Lower lobe of right lung (tissue), 2 donors: ENCODE measurements at regions not wholly inside any gene's neighbourhood (a gene's known extent, or its start where the extent isn't known, plus 50 kb on each side); places are given as distances from the start of the nearest gene placed in this dataset.

ENCODE experiments used
- ATAC-seq, 2 donors: fragments of 200-7000 bp; cut with Tn5 transposase; one replicate each; pipeline ENCODE4 v1.9.1; 2020 to 2022; ENCODE audit warnings: mild to moderate bottlenecking in 2 of 2, moderate library complexity in 2 of 2
- DNase-seq: peaks from one replicate; pipeline ENCODE4 v3.0.0-alpha.2; 2020
- H3K27ac ChIP-seq: fragments of 200-600 bp; one replicate; pipeline ENCODE4 v1.8.0; 2022
- H3K27me3 ChIP-seq: fragments of 200-600 bp; one replicate; pipeline ENCODE4 v1.8.0; 2022; ENCODE audit warnings: low read depth
- H3K36me3 ChIP-seq: fragments of 200-600 bp; one replicate; pipeline ENCODE4 v1.8.0; 2022; ENCODE audit warnings: mild to moderate bottlenecking
- H3K4me1 ChIP-seq: fragments of 200-600 bp; one replicate; pipeline ENCODE4 v1.8.0; 2022
- H3K4me3 ChIP-seq: fragments of 200-600 bp; one replicate; pipeline ENCODE4 v1.8.0; 2022; ENCODE audit warnings: mild to moderate bottlenecking
- H3K9me3 ChIP-seq: fragments of 200-600 bp; one replicate; pipeline ENCODE4 v1.8.0; 2022
- intact Hi-C: fragments of 100-400 bp; cut with DNase I; formaldehyde crosslinking; loops from one replicate; pipeline ENCODE4 v1.11.0; 2022
- TF ChIP-seq, protein P1 (sequence below): fragments of 200-600 bp; IDR thresholded peaks from one replicate; pipeline ENCODE4 v1.8.0; 2022; ENCODE audit warnings: antibody characterized with exemption, mild to moderate bottlenecking
- donor health status: DM: no; HTN: yes; CAD: no; lungs with severe emphysema.

DNA sequence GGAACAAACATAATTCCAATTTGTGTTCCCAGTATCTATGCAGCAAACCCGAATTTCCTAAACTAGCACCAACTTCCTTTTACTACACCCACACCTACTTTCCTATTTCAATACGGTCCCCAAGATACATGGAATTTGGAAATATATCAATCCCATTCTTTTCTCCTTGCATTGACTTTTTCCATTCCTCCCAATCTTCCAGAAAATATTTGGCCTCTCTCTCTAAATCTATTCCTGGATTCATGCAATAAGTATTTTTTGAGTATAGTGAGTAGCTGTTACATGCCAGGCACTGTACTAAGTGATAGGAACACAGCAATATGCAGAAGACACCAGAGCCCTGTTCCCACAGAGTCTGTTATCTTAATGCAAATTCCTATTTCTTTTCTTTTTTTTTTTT, 216.2 kb upstream of the PIK3R1 start:
- Histone ChIP-seq H3K9me3 (no peaks in the 10 kb centered on the region), H3K4me3 (no peak overlapping the region), H3K36me3 (no peaks in the 10 kb centered on the region), H3K27ac (peak overlapping the region; percentile 74), H3K4me1 (peaks cover 6% of the 10 kb centered on the region), H3K27me3 (no peaks in the 10 kb centered on the region)
- TF ChIP-seq, protein P1, sequence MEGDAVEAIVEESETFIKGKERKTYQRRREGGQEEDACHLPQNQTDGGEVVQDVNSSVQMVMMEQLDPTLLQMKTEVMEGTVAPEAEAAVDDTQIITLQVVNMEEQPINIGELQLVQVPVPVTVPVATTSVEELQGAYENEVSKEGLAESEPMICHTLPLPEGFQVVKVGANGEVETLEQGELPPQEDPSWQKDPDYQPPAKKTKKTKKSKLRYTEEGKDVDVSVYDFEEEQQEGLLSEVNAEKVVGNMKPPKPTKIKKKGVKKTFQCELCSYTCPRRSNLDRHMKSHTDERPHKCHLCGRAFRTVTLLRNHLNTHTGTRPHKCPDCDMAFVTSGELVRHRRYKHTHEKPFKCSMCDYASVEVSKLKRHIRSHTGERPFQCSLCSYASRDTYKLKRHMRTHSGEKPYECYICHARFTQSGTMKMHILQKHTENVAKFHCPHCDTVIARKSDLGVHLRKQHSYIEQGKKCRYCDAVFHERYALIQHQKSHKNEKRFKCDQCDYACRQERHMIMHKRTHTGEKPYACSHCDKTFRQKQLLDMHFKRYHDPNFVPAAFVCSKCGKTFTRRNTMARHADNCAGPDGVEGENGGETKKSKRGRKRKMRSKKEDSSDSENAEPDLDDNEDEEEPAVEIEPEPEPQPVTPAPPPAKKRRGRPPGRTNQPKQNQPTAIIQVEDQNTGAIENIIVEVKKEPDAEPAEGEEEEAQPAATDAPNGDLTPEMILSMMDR, result no peak
- no peak for ATAC-seq
- intact Hi-C loops, result no loop called here
- DNase-seq, result no peak

DNA sequence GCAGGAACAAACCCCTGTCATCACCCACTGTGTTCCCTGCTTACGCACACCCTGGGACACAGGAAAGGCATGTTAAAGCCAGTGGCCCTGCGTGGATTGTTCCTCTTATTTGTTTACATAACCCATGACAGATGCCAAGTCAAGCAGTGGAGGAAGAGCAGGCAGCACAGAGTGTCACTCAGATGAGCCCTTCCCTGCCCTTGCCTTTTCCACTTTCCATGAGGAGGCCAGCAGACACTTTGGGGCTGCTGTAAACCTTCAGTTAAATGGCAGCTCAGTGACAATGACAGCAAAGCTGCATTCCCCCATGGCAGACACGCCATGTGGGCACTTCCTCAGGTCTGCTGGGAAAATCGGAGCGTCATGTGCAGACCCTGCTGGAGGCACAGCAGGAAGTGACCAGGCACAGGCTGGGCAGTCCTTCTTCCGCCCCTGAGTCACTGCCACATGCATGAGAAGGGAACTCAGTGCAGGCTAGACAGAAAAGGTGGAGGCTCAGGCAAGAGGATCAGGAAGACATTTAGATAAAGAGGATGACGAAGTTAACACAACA, 216.8 kb upstream of the PIK3R1 start:
- ATAC-seq, result peak; percentile 91 to 93
- TF ChIP-seq, protein P1, result no peak
- H3K27me3 ChIP-seq, result no peaks in the 10 kb centered on the region
- intact Hi-C loops, result no loop called here
- peaks cover 6% of the 10 kb centered on the region for H3K4me1 ChIP-seq
- no peaks in the 10 kb centered on the region for H3K36me3 ChIP-seq
- no peak overlapping the region for H3K4me3 ChIP-seq
- H3K9me3 ChIP-seq, result no peaks in the 10 kb centered on the region
- peak overlapping the region; percentile 74 for H3K27ac ChIP-seq
- DNase-seq, result peak; percentile 77

DNA sequence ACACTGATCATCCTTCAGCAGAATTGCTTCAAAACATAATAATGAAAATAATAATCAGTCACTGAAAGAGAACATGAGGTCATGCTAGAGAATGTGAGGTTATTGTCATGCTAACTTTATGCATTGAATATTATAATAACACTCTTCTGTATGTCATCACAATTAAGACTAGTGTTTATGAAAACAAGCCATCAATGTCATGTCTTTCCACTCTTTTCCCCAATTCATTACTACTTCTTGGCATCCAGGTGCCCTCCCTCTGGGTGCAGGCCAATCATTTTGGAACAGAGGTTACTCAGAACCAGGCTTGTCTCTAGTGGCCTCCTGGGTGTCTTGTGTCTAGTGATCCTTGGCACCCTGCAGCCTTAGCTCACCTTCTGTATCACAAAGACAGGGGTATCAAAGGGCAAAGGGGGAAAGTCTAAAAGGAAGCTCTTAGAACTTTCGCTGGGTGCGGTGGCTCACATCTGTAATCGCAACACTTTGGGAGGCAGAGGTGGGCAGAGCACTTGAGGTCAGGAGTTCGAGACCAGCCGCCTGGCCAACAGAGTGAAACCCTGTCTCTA, 217.6 kb upstream of the PIK3R1 start:
- H3K9me3 ChIP-seq, result no peaks in the 10 kb centered on the region
- DNase-seq, result no peak
- H3K4me1 ChIP-seq, result peaks cover 6% of the 10 kb centered on the region
- H3K27me3 ChIP-seq, result no peaks in the 10 kb centered on the region
- no peak overlapping the region for H3K4me3 ChIP-seq
- no peaks in the 10 kb centered on the region for H3K36me3 ChIP-seq
- ATAC-seq, result no peak
- intact Hi-C loops, result no loop called here
- TF ChIP-seq, protein P1, result no peak
- peak overlapping the region; percentile 74 for H3K27ac ChIP-seq

DNA sequence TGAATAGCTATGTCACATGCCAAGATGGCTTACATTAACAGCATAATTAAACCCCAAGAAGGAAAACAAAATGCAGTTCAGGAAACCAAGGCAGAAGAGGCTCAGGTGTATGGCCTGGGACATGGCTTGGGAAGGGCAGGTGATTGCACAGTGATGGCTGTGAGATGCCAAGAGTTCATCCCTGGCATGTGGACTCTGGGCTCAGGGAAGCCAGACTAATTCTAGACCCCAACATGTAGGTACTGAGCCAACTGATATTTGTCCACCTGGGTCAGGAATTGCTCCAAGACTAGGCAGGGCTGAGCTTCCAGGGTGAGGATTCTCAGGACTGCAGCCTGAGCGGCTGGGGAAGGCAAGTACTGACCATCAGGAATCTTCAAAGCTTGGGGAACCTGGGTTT, 218.4 kb upstream of the PIK3R1 start:
- intact Hi-C loops, result no loop called here
- no peak overlapping the region for H3K4me3 ChIP-seq
- DNase-seq (no peak), ATAC-seq (no peak)
- no peak overlapping the region for H3K27ac ChIP-seq
- no peaks in the 10 kb centered on the region for H3K36me3 ChIP-seq
- no peaks in the 10 kb centered on the region for H3K9me3 ChIP-seq
- H3K27me3 ChIP-seq, result no peaks in the 10 kb centered on the region
- TF ChIP-seq, protein P1, result no peak
- H3K4me1 ChIP-seq, result peaks cover 6% of the 10 kb centered on the region

DNA sequence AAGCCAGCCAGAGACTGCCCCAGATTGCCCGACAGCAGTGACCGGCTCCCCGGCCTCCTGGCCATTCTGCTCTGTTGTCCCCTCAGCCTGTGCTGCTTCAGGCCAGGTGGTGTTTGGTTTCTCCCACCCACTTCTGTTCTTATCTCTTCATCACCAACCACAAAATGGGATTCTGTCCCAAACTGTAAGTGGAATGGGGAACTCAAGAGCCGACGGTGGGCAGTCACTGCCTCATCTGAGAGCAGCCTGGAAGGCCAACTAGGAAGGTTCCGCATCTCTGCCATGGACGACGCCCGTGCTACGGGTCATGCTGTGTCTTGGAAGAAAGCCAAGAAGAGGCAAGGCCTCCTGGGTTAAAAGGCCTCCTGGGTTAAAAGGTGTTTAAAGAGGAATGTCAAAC, 219.0 kb upstream of the PIK3R1 start:
- TF ChIP-seq, protein P1, result no peak
- intact Hi-C loops, result no loop called here
- Histone ChIP-seq H3K27ac (no peak overlapping the region), H3K27me3 (no peaks in the 10 kb centered on the region), H3K36me3 (no peaks in the 10 kb centered on the region), H3K9me3 (no peaks in the 10 kb centered on the region), H3K4me1 (peaks cover 6% of the 10 kb centered on the region), H3K4me3 (no peak overlapping the region)
- DNase-seq (no peak), ATAC-seq (no peak)
